ENCODE measurements at regions not wholly inside any gene's neighbourhood (a gene's known extent, or its start where the extent isn't known, plus 50 kb on each side); places are given as distances from the start of the nearest gene placed in this dataset.
"Not testable (repeated sequence)": the region's sequence is repeated elsewhere in the genome, so short reads cannot be mapped to it uniquely, and the experiment has no call there.

- Histone ChIP-seq H2BK15ac (ENCODE audit: low read depth, low read length) (no peak overlapping the region), H3K23me2 (ENCODE audit: insufficient read length, low read depth, low read length, poor library complexity, severe bottlenecking) (no peaks in the 10 kb centered on the region), H2BK120ac (ENCODE audit: low read depth, low read length, poor library complexity, severe bottlenecking) (no peak overlapping the region), H4K91ac (ENCODE audit: insufficient read length, low read depth, low read length) (no peak overlapping the region), H3K4me1 (ENCODE audit: insufficient read depth, low read length) (no peaks in the 10 kb centered on the region), H3K79me1 (ENCODE audit: insufficient read depth, low read depth, low read length, poor library complexity, severe bottlenecking) (no peaks in the 10 kb centered on the region), H3K27ac (ENCODE audit: insufficient read length, low read depth, low read length) (no peak overlapping the region), H2BK5ac (ENCODE audit: insufficient read length, low read length) (no peak overlapping the region), H4K8ac (replicated peaks; ENCODE audit: insufficient read length, low read depth, low read length) (no peak overlapping the region), H2BK20ac (ENCODE audit: low read depth, low read length, poor library complexity, severe bottlenecking) (no peak overlapping the region), H3K79me2 (ENCODE audit: insufficient read depth, low read length) (no peaks in the 10 kb centered on the region), H3K9ac (ENCODE audit: extremely low read depth, insufficient read length, low read length) (no peak overlapping the region), H3K56ac (ENCODE audit: insufficient read length, low read depth, low read length) (no peak overlapping the region), H3K23ac (ENCODE audit: insufficient read length, low read depth, low read length) (no peak overlapping the region), H2AK5ac (ENCODE audit: insufficient read length, low read length) (no peak overlapping the region), H3K4ac (ENCODE audit: low read depth, low read length) (no peak overlapping the region), H3T11ph (ENCODE audit: low read length) (no peak overlapping the region), H3K27me3 (ENCODE audit: insufficient read depth, low read length) (no peaks in the 10 kb centered on the region), H3K18ac (ENCODE audit: insufficient read length, low read depth, low read length) (no peak overlapping the region), H3K14ac (ENCODE audit: insufficient read depth, low read length) (no peak overlapping the region), H4K5ac (ENCODE audit: insufficient read length, low read depth, low read length) (no peak overlapping the region), H2BK12ac (ENCODE audit: insufficient read length, low read depth, low read length) (no peak overlapping the region), H3K4me2 (ENCODE audit: insufficient read depth, insufficient read length, low read length) (no peak overlapping the region), H2AFZ (ENCODE audit: low read length) (no peak overlapping the region), H4K20me1 (ENCODE audit: control insufficient read depth, insufficient read depth, insufficient read length) (no peaks in the 10 kb centered on the region), H3K9me3 (ENCODE audit: control insufficient read depth, low read depth, low read length) (no peaks in the 10 kb centered on the region)
- no peak for DNase-seq
- H3K4me1 Mint-ChIP-seq: peaks cover 3 to 4% of the 10 kb centered on the region in 2 experiments; a peak in 3 of 4 replicates
- peaks cover 0 to 7% of the 10 kb centered on the region in 2 experiments; a peak in 2 of 5 replicates for H3K9me3 Mint-ChIP-seq
- no peaks in the 10 kb centered on the region; a peak in 1 of 7 replicates for H3K36me3 Mint-ChIP-seq (ENCODE audit: insufficient read depth in 1 of 3, low read depth in 3 of 3)
- H3K27ac Mint-ChIP-seq: no peak overlapping the region
- H3K4me3 Mint-ChIP-seq: no peak overlapping the region
- no peak for TF ChIP-seq CTCF (conservative IDR thresholded peaks at IDR 0.05)
- H3K27me3 Mint-ChIP-seq (ENCODE audit: low read depth): no peaks in the 10 kb centered on the region
- WGBS (ENCODE audit: extremely low coverage, insufficient read length, low lambda C conversion rate): no CpG with 5 or more reads among the region's 3 CpGs
These were observed 333.3 kb upstream of the CNR1 start for GRCh38 chr6:88499436-88499835.

- H4K5ac ChIP-seq (ENCODE audit: insufficient read length, low read depth, low read length); H3K23me2 ChIP-seq (ENCODE audit: insufficient read length, low read depth, low read length, poor library complexity, severe bottlenecking); H3K27me3 Mint-ChIP-seq (ENCODE audit: low read depth); H3K9me3 ChIP-seq (ENCODE audit: control insufficient read depth, low read depth, low read length); H4K91ac ChIP-seq (ENCODE audit: insufficient read length, low read depth, low read length); H4K8ac ChIP-seq (replicated peaks; ENCODE audit: insufficient read length, low read depth, low read length); H3K56ac ChIP-seq (ENCODE audit: insufficient read length, low read depth, low read length); H3K4me1 ChIP-seq (ENCODE audit: insufficient read depth, low read length); H3K9ac ChIP-seq (ENCODE audit: extremely low read depth, insufficient read length, low read length); H2BK20ac ChIP-seq (ENCODE audit: low read depth, low read length, poor library complexity, severe bottlenecking); H3K23ac ChIP-seq (ENCODE audit: insufficient read length, low read depth, low read length); H2AK5ac ChIP-seq (ENCODE audit: insufficient read length, low read length); H3K79me1 ChIP-seq (ENCODE audit: insufficient read depth, low read depth, low read length, poor library complexity, severe bottlenecking); H3K27me3 ChIP-seq (ENCODE audit: insufficient read depth, low read length); H2AFZ ChIP-seq (ENCODE audit: low read length); H3K4ac ChIP-seq (ENCODE audit: low read depth, low read length); H3K79me2 ChIP-seq (ENCODE audit: insufficient read depth, low read length); H2BK12ac ChIP-seq (ENCODE audit: insufficient read length, low read depth, low read length); H2BK120ac ChIP-seq (ENCODE audit: low read depth, low read length, poor library complexity, severe bottlenecking); H3K27ac Mint-ChIP-seq; H3K4me3 Mint-ChIP-seq; H2BK15ac ChIP-seq (ENCODE audit: low read depth, low read length); H3K27ac ChIP-seq (ENCODE audit: insufficient read length, low read depth, low read length); H3K4me2 ChIP-seq (ENCODE audit: insufficient read depth, insufficient read length, low read length); H3K36me3 Mint-ChIP-seq (ENCODE audit: insufficient read depth in 1 of 3, low read depth in 3 of 3); H3T11ph ChIP-seq (ENCODE audit: low read length); DNase-seq; H4K20me1 ChIP-seq (ENCODE audit: control insufficient read depth, insufficient read depth, insufficient read length); H2BK5ac ChIP-seq (ENCODE audit: insufficient read length, low read length); H3K4me1 Mint-ChIP-seq; H3K14ac ChIP-seq (ENCODE audit: insufficient read depth, low read length); H3K18ac ChIP-seq (ENCODE audit: insufficient read length, low read depth, low read length): not testable (repeated sequence)
- no CpG with 5 or more reads among the region's 8 CpGs for WGBS (ENCODE audit: extremely low coverage, insufficient read length, low lambda C conversion rate)
- peaks cover 4 to 20% of the 10 kb centered on the region in 2 experiments; a peak in 4 of 5 replicates for H3K9me3 Mint-ChIP-seq
These were observed 331.3 kb upstream of the CNR1 start for GRCh38 chr6:88497403-88497802.

Measured in H9 (cell line).